B cell (primary cell): ENCODE measurements at regions not wholly inside any gene's neighbourhood (a gene's known extent, or its start where the extent isn't known, plus 50 kb on each side); places are given as distances from the start of the nearest gene placed in this dataset.

Experiments
- ATAC-seq: fragments of 200-7000 bp; cut with Tn5 transposase; one replicate; pipeline ENCODE4 v1.10.0; 2021; ENCODE audit warnings: low read depth, mild to moderate bottlenecking, moderate number of reproducible peaks, moderate library complexity
- CTCF ChIA-PET: fragments of 350-600 bp; sonication (Branson Sonifier 250); formaldehyde crosslinking; loops from one replicate; lab custom pipeline; 2021; ENCODE audit warnings: antibody characterized with exemption, inconsistent platforms; lab: Charles Lee
- POLR2A ChIA-PET: fragments of 350-600 bp; sonication (Branson Sonifier 250); formaldehyde crosslinking; loops from one replicate; lab custom pipeline; 2021; ENCODE audit warnings: antibody characterized with exemption; lab: Charles Lee
- DNase-seq: peaks from one replicate; pipeline ENCODE4 v3.0.0; 2013
- H2AFZ ChIP-seq: 2 replicates; pipeline ENCODE4 v1.6.1; 2012; ENCODE audit warnings: mild to moderate bottlenecking, low read depth, low read length; ENCODE audit not compliant: insufficient read depth, poor library complexity, severe bottlenecking
- H3K27ac ChIP-seq, 2 donors: 1 replicate in 1 of 2; 2 replicates in 1 of 2; pipeline ENCODE4 v1.5.1; 2012 to 2013; ENCODE audit warnings: low read length in 2 of 2, mild to moderate bottlenecking in 2 of 2, moderate library complexity in 1 of 2
- H3K27me3 ChIP-seq, 4 experiments: fragments of 200-600 bp in 1 of 4; sonication (generic) in 1 of 4; replicated peaks in 1 of 4; 1 replicate in 2 of 4; 2 replicates in 2 of 4; pipeline versions ENCODE4 v1.6.1 to v1.7.0; 2013 to 2016; ENCODE audit warnings: low read length in 3 of 4, mild to moderate bottlenecking in 2 of 4, mixed read lengths in 1 of 4, moderate library complexity in 1 of 4; ENCODE audit not compliant: insufficient read depth in 4 of 4, control insufficient read depth in 3 of 4; ENCODE audit errors: control extremely low read depth in 1 of 4
- H3K36me3 ChIP-seq, 2 experiments: replicated peaks in 1 of 2; 1 replicate in 1 of 2; 2 replicates in 1 of 2; pipeline versions ENCODE4 v1.6.1 to v1.7.1; 2013; ENCODE audit warnings: low read length in 1 of 2; ENCODE audit not compliant: insufficient read depth in 2 of 2, control insufficient read depth in 1 of 2; ENCODE audit errors: control extremely low read depth in 1 of 2, extremely low read depth in 1 of 2
- H3K4me1 ChIP-seq, 2 donors: fragments of 200-600 bp in 1 of 2; sonication (generic) in 1 of 2; 1 replicate in 1 of 2; 2 replicates in 1 of 2; pipeline versions ENCODE4 v1.5.1 to v1.6.1; 2013 to 2017; ENCODE audit warnings: low read length in 2 of 2; ENCODE audit not compliant: control insufficient read depth in 2 of 2, insufficient read depth in 2 of 2
- H3K4me2 ChIP-seq: replicated peaks from 2 replicates; pipeline ENCODE3; 2012; ENCODE audit warnings: mild to moderate bottlenecking, low read depth, low read length; ENCODE audit not compliant: poor library complexity, severe bottlenecking
- H3K4me3 ChIP-seq, 5 experiments: fragments of 200-600 bp in 1 of 5; sonication (generic) in 1 of 5; 1 replicate in 3 of 5; 2 replicates in 2 of 5; pipeline versions ENCODE4 v1.5.1 to v1.7.0; 2011 to 2016; ENCODE audit warnings: low read length in 4 of 5, mild to moderate bottlenecking in 4 of 5, low read depth in 2 of 5, control low read depth in 1 of 5, moderate library complexity in 1 of 5; ENCODE audit not compliant: insufficient read depth in 1 of 5; ENCODE audit errors: control extremely low read depth in 1 of 5, extremely low read depth in 1 of 5
- H3K79me2 ChIP-seq: fragments of 200-600 bp; sonication (generic); one replicate; pipeline ENCODE4 v1.6.0; 2016; ENCODE audit warnings: low read length; ENCODE audit not compliant: control insufficient read depth, insufficient read depth
- H3K9ac ChIP-seq: fragments of 200-600 bp; sonication (generic); 2 replicates; pipeline ENCODE4 v1.6.1; 2017; ENCODE audit warnings: mild to moderate bottlenecking, low read length, moderate library complexity
- H3K9me3 ChIP-seq, 3 donors: one replicate each; pipeline versions ENCODE4 v1.6.1 to v1.7.1; 2013; ENCODE audit warnings: low read length in 2 of 3; ENCODE audit not compliant: control insufficient read depth in 2 of 3, insufficient read depth in 1 of 3; ENCODE audit errors: control extremely low read depth in 1 of 3
- H4K20me1 ChIP-seq: 2 replicates; pipeline ENCODE4 v1.6.0; 2012; ENCODE audit warnings: mild to moderate bottlenecking, low read length; ENCODE audit not compliant: insufficient read depth, control insufficient read depth, poor library complexity, severe bottlenecking
- H3K27ac Mint-ChIP-seq: one replicate; pipeline ENCODE4 v1.8.0; 2021; ENCODE audit warnings: mixed read lengths
- H3K27me3 Mint-ChIP-seq: one replicate; pipeline ENCODE4 v1.8.0; 2021; ENCODE audit warnings: mixed read lengths
- H3K4me1 Mint-ChIP-seq: one replicate; pipeline ENCODE4 v1.8.0; 2021; ENCODE audit warnings: mixed read lengths
- H3K4me3 Mint-ChIP-seq: one replicate; pipeline ENCODE4 v1.8.0; 2021; ENCODE audit warnings: mixed read lengths
- H3K9me3 Mint-ChIP-seq: one replicate; pipeline ENCODE4 v1.8.0; 2022; ENCODE audit warnings: mixed read lengths; ENCODE audit not compliant: insufficient read depth
- CTCF ChIP-seq: fragments of 200-600 bp; IDR thresholded peaks from one replicate; pipeline ENCODE4 v1.8.0; 2022; ENCODE audit warnings: antibody characterized with exemption, mild to moderate bottlenecking
- EZH2 ChIP-seq: IDR thresholded peaks from 2 replicates; pipeline ENCODE4 v1.6.1; 2012; ENCODE audit warnings: borderline replicate concordance, low read depth, mild to moderate bottlenecking, moderate library complexity, low read length; ENCODE audit not compliant: insufficient read depth, poor library complexity, severe bottlenecking
- WGBS: methylation state at CpG from one replicate; pipeline ENCODE4 v1.1.5; 2013; ENCODE audit warnings: missing lambda C conversion rate; ENCODE audit not compliant: insufficient coverage; 5-methylcytosine and 5-hydroxymethylcytosine counted together
- intact Hi-C: fragments of 100-400 bp; cut with micrococcal nuclease; formaldehyde crosslinking; loops from one replicate; pipeline ENCODE4 v1.10.0; 2022

DNA sequence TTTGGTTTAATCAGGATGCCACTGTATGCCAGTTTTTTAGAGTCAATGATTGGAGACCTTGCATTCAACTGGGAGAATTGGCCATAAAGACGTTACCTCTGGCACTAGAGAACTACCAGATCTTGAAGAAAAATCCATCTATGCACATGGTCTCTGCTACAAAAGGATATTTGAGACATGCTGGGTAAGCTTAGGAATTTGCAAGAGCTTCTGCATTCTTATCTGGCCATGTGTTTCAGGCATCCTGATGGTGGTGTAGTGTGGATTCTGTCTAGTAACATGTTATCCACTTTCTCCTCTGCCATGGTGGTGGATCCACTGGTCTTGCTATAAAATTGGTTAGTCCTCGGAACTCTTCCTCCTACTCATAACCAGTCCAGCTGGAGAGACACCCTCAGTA, 185.3 kb upstream of the WDFY3 start:
- ChIA-PET CTCF (interaction anchor here (1.8 to 11.3 kb wide), 3 partner anchors 595 to 817 kb away, joined by 4 to 148 read pairs (median 54); no protein-coding TSS in a partner anchor), POLR2A (no interaction called here)
- WGBS = 100% methylated on average over 1 of the region's 2 CpGs
- Mint-ChIP-seq H3K27me3 (peaks cover 2% of the 10 kb centered on the region), H3K27ac (no peak overlapping the region), H3K9me3 (no peaks in the 10 kb centered on the region), H3K4me3 (no peak overlapping the region), H3K4me1 (peaks cover 3% of the 10 kb centered on the region)
- H3K79me2 ChIP-seq = no peaks in the 10 kb centered on the region
- DNase-seq (no peak), ATAC-seq (no peak)
- H2AFZ ChIP-seq = no peak overlapping the region
- no peak overlapping the region for H3K4me2 ChIP-seq
- H3K4me1 ChIP-seq = peaks cover 0 to 2% of the 10 kb centered on the region in 2 donors
- intact Hi-C loops = no loop called here
- H3K9ac ChIP-seq = no peak overlapping the region
- H3K4me3 ChIP-seq = no peak overlapping the region
- no peaks in the 10 kb centered on the region for H4K20me1 ChIP-seq
- H3K27me3 ChIP-seq = no peaks in the 10 kb centered on the region
- TF ChIP-seq EZH2 (no peak), CTCF (no peak)
- no peak overlapping the region for H3K27ac ChIP-seq
- H3K36me3 ChIP-seq = no peaks in the 10 kb centered on the region
- no peaks in the 10 kb centered on the region for H3K9me3 ChIP-seq

DNA sequence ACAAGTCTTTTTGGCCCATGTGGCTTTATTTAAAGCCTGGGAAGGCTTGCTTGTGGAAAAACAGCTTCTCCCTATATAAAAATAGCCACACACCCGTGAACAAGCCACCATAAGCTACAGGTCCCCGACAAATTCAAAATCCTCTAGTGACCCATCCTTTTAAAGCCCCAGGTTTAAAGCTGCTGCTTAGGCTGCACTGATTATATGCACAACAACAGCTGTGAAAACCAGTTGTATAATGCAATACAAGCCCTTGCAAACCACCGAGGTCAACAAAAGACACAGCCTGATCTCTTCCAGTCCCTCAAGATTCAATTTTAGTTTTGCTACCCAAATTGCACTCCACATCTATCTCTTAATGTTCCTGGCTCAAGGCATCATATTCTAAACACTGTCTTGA, 186.0 kb upstream of the WDFY3 start:
- Histone ChIP-seq H3K36me3 (no peaks in the 10 kb centered on the region), H4K20me1 (no peaks in the 10 kb centered on the region), H3K27ac (no peak overlapping the region), H3K9me3 (no peaks in the 10 kb centered on the region), H3K4me2 (no peak overlapping the region), H3K27me3 (no peaks in the 10 kb centered on the region), H3K79me2 (no peaks in the 10 kb centered on the region), H3K4me3 (no peak overlapping the region), H3K4me1 (peaks cover 0 to 2% of the 10 kb centered on the region in 2 donors), H3K9ac (no peak overlapping the region), H2AFZ (no peak overlapping the region)
- CTCF ChIA-PET = interaction anchor here (1.8 to 11.3 kb wide), 2 partner anchors 594 to 817 kb away, joined by 4 to 148 read pairs; no protein-coding TSS in a partner anchor
- WGBS = 89% methylated on average over 3 of the region's 3 CpGs
- intact Hi-C loops = no loop called here
- no peak overlapping the region for H3K27ac Mint-ChIP-seq
- peaks cover 2% of the 10 kb centered on the region for H3K27me3 Mint-ChIP-seq
- peaks cover 2% of the 10 kb centered on the region for H3K4me1 Mint-ChIP-seq
- TF ChIP-seq CTCF (no peak), EZH2 (no peak)
- no peak overlapping the region for H3K4me3 Mint-ChIP-seq
- POLR2A ChIA-PET = no interaction called here
- no peak for DNase-seq
- no peaks in the 10 kb centered on the region for H3K9me3 Mint-ChIP-seq
- ATAC-seq = no peak
